NB4 (cell line): ENCODE measurements at regions not wholly inside any gene's neighbourhood (a gene's known extent, or its start where the extent isn't known, plus 50 kb on each side); places are given as distances from the start of the nearest gene placed in this dataset.

Experiments used
- POLR2A ChIP-seq: IDR thresholded peaks from 2 replicates; pipeline ENCODE4 v1.6.1; 2011; ENCODE audit warnings: mild to moderate bottlenecking; ENCODE audit not compliant: insufficient read length; ENCODE audit errors: extremely low read depth
- TF ChIP-seq, protein P1 (sequence below): IDR thresholded peaks from one replicate; pipeline ENCODE4 v1.5.1; 2012; ENCODE audit warnings: low read depth, low read length

DNA sequence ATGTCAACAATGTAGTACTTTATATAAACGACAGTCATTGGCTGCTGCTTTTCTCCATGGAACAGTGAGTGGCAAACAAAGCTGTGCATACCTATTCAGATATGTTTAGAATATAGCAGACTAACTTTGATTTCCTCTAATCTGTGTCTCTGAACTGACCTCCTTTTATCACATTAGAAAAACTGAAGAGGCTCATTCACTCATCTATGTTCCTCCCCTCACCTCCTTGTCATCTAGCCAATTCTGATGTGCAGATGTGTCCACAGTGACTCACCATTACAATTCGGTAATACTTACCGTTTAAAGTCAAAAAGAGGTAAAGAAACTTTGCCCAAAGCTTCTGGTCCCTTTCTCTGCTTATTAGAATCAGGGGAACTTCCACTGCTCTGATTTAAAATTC, 51.5 kb upstream of the RPS13 start:
- TF ChIP-seq POLR2A = no peak
- TF ChIP-seq, protein P1, sequence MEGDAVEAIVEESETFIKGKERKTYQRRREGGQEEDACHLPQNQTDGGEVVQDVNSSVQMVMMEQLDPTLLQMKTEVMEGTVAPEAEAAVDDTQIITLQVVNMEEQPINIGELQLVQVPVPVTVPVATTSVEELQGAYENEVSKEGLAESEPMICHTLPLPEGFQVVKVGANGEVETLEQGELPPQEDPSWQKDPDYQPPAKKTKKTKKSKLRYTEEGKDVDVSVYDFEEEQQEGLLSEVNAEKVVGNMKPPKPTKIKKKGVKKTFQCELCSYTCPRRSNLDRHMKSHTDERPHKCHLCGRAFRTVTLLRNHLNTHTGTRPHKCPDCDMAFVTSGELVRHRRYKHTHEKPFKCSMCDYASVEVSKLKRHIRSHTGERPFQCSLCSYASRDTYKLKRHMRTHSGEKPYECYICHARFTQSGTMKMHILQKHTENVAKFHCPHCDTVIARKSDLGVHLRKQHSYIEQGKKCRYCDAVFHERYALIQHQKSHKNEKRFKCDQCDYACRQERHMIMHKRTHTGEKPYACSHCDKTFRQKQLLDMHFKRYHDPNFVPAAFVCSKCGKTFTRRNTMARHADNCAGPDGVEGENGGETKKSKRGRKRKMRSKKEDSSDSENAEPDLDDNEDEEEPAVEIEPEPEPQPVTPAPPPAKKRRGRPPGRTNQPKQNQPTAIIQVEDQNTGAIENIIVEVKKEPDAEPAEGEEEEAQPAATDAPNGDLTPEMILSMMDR = no peak
